ENCODE measurements at regions not wholly inside any gene's neighbourhood (a gene's known extent, or its start where the extent isn't known, plus 50 kb on each side); places are given as distances from the start of the nearest gene placed in this dataset.

DNA sequence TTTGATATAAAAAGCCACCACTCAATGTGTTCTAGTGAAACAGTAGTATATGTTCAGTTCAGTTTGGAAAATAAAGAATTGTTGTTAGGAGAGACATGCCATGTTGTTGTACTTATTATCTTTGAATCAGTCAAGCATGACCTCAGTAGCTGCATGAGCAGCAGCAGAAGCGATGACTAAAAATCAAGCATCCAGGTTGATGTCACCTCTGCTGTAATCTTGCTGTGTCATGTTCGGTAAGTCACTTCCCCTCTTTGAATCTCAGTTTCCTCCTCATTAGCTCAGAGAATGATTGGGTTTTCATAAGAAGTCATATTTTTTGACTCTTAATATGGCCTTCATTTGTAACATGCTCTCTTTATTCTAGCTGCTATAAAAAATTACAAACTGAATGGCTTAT lies 428.4 kb upstream of the B3GALT2 start:
- Mint-ChIP-seq H3K27me3 (ENCODE audit: insufficient read depth) (no peaks in the 10 kb centered on the region), H3K4me3 (no peak overlapping the region), H3K27ac (peak overlapping the region; percentile 72), H3K4me1 (ENCODE audit: low read depth) (peaks cover 32% of the 10 kb centered on the region), H3K36me3 (ENCODE audit: low read depth) (no peaks in the 10 kb centered on the region), H3K9me3 (no peaks in the 10 kb centered on the region)
- no peak for TF ChIP-seq CTCF (IDR thresholded peaks at IDR 0.05)
- peak; percentile 78 for DNase-seq

- no peak for DNase-seq
- no peaks in the 10 kb centered on the region for H3K9me3 Mint-ChIP-seq
- no peak for TF ChIP-seq CTCF (IDR thresholded peaks at IDR 0.05)
- H3K4me1 Mint-ChIP-seq (ENCODE audit: low read depth): peaks cover 32% of the 10 kb centered on the region
- H3K4me3 Mint-ChIP-seq: no peak overlapping the region
- no peaks in the 10 kb centered on the region for H3K27me3 Mint-ChIP-seq (ENCODE audit: insufficient read depth)
- H3K36me3 Mint-ChIP-seq (ENCODE audit: low read depth): no peaks in the 10 kb centered on the region
- H3K27ac Mint-ChIP-seq: peak overlapping the region; percentile 72; the same call in 1 of the 2 replicates
These were observed 427.9 kb upstream of the B3GALT2 start for GRCh38 chr1:193614275-193614674.

GRCh38 chr1:193613041-193613440 lies 426.6 kb upstream of the B3GALT2 start:
- TF ChIP-seq CTCF (IDR thresholded peaks at IDR 0.05): no peak

DNA sequence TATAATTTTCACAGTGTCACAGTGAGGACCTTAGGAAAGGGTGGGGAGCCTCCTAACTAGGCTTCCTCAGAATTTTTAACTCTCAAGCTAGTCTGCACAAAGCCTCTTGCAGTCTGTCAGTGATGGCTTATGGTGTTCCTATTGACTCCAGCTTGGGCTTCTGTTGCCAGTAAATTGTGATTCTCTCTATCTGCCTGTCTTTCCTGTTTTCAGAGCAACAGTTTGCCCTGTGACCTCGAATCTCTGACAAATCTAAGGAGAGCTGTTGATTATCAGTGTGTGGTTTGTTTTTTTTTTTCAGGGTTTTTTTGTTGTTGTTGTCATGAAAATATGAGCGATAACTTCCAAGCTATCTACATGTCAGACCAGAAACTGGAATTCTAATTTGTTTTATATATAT lies 423.2 kb upstream of the B3GALT2 start:
- no peak for TF ChIP-seq CTCF (IDR thresholded peaks at IDR 0.05)
- no peak overlapping the region for H3K4me3 Mint-ChIP-seq

More at GRCh38 chr1:193613041-193613440, 426.6 kb upstream of the B3GALT2 start:
- no peaks in the 10 kb centered on the region for H3K27me3 Mint-ChIP-seq (ENCODE audit: insufficient read depth)
- DNase-seq: no peak
- no peaks in the 10 kb centered on the region for H3K36me3 Mint-ChIP-seq (ENCODE audit: low read depth)
- no peak overlapping the region for H3K4me3 Mint-ChIP-seq
- H3K9me3 Mint-ChIP-seq: no peaks in the 10 kb centered on the region
- peak overlapping the region; percentile 48 for H3K27ac Mint-ChIP-seq
- peaks cover 32% of the 10 kb centered on the region for H3K4me1 Mint-ChIP-seq (ENCODE audit: low read depth)

GRCh38 chr1:193607787-193608186 lies 421.4 kb upstream of the B3GALT2 start:
- Mint-ChIP-seq H3K36me3 (ENCODE audit: low read depth) (no peaks in the 10 kb centered on the region), H3K9me3 (no peaks in the 10 kb centered on the region), H3K27me3 (ENCODE audit: insufficient read depth) (no peaks in the 10 kb centered on the region), H3K27ac (no peak overlapping the region), H3K4me3 (no peak overlapping the region), H3K4me1 (ENCODE audit: low read depth) (no peaks in the 10 kb centered on the region)
- no peak for DNase-seq
- no peak for TF ChIP-seq CTCF (IDR thresholded peaks at IDR 0.05)

More for the DNA sequence above, 423.2 kb upstream of the B3GALT2 start:
- Mint-ChIP-seq H3K27ac (no peak overlapping the region), H3K9me3 (no peaks in the 10 kb centered on the region), H3K27me3 (ENCODE audit: insufficient read depth) (no peaks in the 10 kb centered on the region), H3K36me3 (ENCODE audit: low read depth) (no peaks in the 10 kb centered on the region), H3K4me1 (ENCODE audit: low read depth) (peaks cover 17% of the 10 kb centered on the region)
- DNase-seq: no peak

DNA sequence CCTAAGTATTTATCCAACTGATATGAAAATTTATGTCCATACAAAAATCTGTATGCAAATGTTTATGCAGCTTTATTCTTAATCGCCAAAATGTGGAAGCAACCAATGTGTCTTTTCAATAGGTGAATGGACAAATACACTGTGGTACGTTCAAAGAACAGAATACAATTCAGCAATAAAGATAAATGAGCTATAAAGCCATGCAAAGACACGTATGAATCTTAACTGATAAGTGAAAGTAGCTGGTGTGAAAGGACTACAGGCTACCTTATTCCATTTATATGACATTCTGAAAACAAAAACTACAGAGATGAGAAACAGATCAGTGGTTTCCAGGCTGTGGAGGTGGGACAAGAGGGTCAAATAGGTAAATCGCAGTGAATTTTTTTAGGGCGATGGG lies 419.6 kb upstream of the B3GALT2 start:
- no peaks in the 10 kb centered on the region for H3K27me3 Mint-ChIP-seq (ENCODE audit: insufficient read depth)
- no peaks in the 10 kb centered on the region for H3K36me3 Mint-ChIP-seq (ENCODE audit: low read depth)
- no peak for TF ChIP-seq CTCF (IDR thresholded peaks at IDR 0.05)
- no peak overlapping the region for H3K27ac Mint-ChIP-seq
- H3K4me3 Mint-ChIP-seq: no peak overlapping the region
- H3K4me1 Mint-ChIP-seq (ENCODE audit: low read depth): no peaks in the 10 kb centered on the region
- no peaks in the 10 kb centered on the region for H3K9me3 Mint-ChIP-seq
- DNase-seq: no peak
